HG03575 (cell line): ENCODE measurements at regions not wholly inside any gene's neighbourhood (a gene's known extent, or its start where the extent isn't known, plus 50 kb on each side); places are given as distances from the start of the nearest gene placed in this dataset.

ENCODE experiments used
- ATAC-seq: cut with Tn5 transposase; IDR thresholded peaks from one replicate; pipeline ENCODE4 v1.9.1; 2021; ENCODE audit not compliant: unreplicated experiment, insufficient number of reproducible peaks, low FRiP score; ENCODE audit errors: extremely low read depth

DNA sequence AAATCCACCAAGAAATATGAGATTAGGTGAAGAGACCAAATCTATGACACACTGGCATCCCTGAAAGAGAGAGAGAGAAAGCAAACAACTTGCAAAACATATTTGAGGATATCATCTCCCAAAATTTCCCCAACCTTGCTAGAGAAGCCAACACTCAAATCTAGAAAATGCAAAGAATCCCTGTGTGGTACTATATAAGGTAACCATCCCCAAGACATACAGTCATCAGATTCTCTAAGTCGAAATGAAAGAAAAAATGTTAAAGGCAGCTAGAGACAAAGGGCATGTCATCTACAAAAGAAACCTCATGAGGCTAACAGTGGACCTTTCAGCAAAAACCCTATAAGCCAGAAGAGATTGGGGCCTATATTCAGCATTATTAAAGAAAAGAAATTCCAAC is 622.1 kb upstream of the LMCD1 start:
- ATAC-seq, result no peak

DNA sequence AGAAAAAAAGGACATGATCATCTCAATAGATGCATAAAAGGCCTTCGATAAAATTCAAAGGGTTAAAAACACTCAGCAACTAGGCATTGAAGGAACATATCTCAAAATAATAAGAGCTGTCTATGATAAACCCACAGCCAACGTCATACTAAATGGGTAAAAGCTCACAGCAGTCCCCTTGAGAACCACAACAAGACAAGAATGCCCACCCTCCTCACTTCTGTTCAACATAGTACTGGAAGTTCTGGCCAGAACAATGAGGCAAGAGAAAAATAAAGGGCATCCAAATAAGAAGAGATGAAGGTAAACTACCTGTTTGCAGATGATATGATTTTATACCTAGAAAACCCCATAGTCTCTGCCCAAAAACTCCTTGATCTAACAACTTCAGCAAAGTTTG is 619.7 kb upstream of the LMCD1 start:
- no peak for ATAC-seq

DNA sequence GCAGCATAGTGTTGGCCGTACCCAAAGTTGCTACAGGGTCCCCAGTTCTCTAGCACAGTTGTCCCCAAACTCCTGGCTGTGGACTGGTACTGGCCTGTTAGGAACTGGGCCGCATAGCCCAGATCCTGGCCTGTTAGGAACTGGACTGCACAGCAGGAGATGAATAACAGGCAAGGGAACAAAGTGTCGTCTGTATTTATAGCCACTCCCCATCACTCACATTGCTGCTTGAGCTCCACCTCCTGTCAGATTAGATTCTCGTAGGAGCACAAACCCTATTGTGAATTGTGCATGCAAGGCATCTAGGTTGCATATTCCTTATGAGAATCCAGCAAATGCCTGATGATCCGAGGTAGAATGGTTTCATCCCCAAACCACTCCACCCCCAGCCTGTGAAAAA is 604.0 kb upstream of the LMCD1 start:
- no peak for ATAC-seq

GRCh38 chr3:7913283-7913682 is 588.3 kb upstream of the LMCD1 start:
- no peak for ATAC-seq

DNA sequence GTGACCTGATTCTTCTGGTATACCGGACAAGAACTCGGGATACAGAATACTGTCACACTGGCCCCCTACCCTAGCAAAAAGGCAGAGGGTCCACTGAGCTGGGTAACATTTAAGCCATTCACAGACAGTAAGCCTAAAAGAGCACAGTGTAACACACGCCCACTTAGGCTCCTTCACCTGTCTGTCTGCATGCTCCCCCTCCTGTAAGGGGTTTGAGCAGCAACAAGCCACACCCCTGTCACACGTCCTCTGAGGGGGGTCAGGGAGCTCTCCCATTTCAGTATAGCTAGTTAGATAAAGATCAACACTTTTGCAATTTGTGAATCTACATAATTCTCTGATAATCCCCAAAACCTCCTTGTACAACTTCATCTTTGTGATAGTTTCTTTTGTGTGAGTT is 586.3 kb upstream of the LMCD1 start:
- no peak for ATAC-seq

DNA sequence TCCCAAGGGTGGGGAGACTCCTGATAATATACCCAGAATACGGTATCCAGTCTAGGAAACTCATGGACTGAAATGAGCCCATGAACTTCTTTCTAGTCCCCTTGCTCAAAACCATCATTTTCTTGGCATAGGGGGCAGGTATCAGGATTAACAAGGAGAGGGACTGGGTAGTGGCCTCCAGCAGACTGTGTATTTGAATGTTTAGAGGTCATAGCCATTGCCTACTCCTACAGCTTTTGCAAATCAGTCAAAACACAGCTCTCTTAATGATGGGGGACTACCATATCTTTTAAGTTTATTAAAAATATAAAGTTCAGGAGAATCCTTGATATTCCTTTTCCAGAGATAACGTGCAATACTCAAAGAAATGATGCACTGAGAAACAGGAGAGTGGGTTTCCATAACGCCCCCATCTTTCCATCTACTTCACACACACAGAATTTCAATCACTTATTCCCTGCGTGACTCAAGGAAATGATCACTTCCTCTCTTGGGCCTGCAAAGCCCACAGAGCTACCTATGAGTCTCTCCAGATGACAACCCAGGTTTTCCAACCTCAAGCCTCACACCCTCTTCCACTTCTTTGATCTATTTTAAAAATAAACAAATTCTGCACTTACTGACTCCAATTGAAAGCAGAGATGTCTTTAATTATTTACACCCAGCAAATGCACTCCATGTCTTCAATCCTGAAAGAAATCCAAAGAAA is 584.0 kb upstream of the LMCD1 start:
- no peak for ATAC-seq

- ATAC-seq, result no peak
Measured at GRCh38 chr3:7920211-7920610, 581.4 kb upstream of the LMCD1 start.

GRCh38 chr3:7924228-7924627 is 577.4 kb upstream of the LMCD1 start:
- no peak for ATAC-seq

GRCh38 chr3:7927015-7927414 is 574.6 kb upstream of the LMCD1 start:
- no peak for ATAC-seq

DNA sequence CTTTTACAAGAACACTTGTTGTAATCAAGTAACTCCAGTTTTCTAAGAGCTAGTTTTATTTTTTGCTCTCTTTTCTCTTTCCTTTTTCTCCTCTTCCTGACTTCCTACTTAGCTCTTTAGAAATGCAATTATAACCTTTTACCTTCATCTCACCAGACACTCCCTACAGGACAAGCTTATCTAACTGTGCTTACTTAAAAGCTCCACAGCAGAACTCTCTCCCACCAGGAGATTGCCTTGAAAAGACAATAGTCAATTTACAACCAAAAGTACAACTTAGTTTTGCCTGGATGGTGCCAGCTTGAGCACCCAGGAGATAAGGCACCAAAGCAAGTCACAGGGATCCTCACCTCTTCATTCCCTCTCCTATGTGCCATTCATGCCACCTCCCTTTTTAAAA is 573.8 kb upstream of the LMCD1 start:
- ATAC-seq, result no peak

DNA sequence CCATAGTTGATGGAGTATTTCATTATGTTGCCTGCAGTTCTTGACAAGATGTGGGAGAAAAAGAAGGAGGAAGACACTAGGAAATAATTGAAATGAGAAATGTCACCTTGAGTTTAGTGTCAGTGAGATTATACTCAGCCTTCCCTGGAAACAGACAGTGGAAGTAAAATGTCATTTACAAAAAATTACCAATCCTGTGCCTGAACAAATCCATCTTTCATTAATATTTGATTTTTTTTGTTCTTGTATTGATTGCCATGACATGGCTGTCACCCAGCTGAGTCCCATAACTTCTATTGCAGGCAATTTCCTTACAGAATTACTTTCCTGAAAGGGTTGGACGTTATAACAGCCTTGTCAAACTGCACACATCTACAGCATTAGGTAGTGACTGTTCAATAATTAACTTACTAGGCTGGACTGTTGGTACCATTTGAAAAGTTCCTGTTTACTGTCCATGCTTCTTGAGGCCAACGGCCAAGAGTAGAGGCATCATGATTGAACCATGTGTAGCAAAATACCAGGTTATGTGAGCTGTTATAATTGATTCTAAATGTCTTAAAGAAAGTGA is 572.2 kb upstream of the LMCD1 start:
- no peak for ATAC-seq

DNA sequence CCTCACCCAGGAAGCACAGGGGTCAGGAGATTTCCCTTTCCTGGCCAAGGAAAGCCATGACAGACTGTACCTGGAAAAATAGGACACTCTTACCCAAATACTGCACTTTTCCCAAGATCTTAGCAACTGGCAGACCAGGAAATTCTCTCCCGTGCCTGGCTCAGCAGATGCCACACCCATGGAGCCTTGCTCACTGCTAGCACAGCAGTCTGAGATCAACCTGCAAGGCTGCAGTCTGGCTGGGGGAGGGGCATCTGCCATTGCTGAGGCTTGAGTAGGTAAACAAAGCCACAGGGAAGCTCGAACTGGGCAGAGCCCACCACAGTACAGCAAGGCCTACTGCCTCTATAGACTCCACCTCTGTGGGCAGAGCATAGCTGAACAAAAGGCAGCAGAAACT is 567.3 kb upstream of the LMCD1 start:
- no peak for ATAC-seq

- ATAC-seq, result no peak
Measured at GRCh38 chr3:7947930-7948329, 553.7 kb upstream of the LMCD1 start.

- no peak for ATAC-seq
Measured at GRCh38 chr3:7950890-7951289, 550.7 kb upstream of the LMCD1 start.

DNA sequence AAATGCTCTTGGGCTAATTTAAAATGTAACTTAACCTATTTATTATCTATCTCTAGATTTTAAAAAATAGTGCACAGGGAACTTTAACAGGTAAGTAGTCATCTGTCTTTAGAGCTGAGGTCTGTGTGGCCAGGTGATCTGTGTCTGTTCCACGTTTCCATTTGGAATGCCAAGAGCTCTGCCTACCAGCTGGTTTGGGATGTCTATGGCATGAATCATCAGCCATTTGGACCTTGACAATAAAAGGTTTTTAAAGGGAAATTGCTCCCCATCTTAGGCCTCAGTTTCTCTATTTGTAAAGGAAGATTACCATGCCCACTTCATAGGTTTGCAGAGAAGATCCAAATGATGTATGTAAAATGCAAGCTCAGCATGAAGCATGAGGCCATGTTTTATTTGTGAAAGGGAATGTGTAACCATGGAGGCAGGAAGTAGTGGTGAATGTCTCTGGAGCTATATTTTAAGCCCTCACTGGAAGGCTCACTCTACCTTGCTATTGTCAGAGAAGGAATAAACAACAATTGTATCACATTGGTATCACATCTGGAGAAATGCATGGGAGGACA is 548.1 kb upstream of the LMCD1 start:
- ATAC-seq, result no peak

- no peak for ATAC-seq
Measured at GRCh38 chr3:7957024-7957423, 544.6 kb upstream of the LMCD1 start.

DNA sequence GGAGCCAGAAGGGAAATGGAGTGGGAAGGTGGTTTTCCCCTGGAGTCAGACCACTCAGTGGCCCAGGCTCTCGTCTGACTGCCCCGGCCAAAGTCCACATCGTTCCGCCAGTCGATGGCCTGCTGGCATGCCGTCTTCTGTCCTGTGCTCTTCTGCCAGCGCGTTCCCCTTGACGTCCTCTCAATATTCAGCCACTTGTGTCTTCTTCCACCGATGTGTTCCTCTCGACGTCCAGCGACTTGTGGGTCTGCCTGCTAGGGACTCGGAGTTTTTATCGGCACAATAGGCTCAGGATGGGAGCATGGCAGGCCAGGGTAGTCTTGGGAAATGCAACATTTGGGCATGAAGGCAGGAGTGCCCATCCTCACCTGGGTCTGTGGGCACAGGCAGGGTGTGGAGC is 542.5 kb upstream of the LMCD1 start:
- ATAC-seq, result no peak

DNA sequence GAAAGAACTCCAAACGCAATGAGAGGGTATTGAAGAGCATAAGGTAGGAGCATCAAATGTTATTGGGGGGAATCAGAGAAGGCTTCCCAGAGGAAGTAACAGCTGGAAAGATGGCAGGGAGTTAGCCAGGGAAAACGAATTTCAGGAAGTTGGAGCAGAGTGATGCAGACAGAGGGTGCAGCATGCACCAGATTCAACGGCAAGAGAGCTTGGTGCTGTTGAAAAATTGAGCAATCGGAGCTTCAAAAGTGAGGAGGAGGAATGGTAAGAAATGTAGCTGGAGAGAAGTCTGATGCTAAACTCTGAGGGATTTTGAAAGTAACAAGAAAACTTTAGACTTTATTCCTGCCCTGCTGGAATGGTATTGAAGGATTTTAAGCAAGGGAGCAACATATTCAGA is 541.0 kb upstream of the LMCD1 start:
- no peak for ATAC-seq

DNA sequence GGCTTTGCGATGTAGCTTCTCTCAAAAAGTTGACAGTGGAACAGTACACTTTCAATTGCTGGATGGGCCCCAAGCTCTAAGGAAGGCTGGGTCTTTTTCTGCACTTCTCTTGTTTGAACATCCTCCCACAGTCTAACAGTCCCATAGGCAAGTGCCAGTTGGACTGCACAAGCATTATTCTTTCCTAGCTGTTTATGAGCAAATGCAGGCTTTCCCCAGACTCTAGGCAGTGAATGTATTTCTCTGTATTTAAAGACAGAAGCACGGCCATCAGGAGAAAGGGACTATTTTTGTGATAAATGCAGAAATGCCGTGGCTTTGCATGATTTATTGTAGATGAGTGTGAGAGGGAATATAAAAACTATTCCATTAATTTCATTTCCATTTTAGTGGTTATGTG is 539.3 kb upstream of the LMCD1 start:
- ATAC-seq, result no peak

DNA sequence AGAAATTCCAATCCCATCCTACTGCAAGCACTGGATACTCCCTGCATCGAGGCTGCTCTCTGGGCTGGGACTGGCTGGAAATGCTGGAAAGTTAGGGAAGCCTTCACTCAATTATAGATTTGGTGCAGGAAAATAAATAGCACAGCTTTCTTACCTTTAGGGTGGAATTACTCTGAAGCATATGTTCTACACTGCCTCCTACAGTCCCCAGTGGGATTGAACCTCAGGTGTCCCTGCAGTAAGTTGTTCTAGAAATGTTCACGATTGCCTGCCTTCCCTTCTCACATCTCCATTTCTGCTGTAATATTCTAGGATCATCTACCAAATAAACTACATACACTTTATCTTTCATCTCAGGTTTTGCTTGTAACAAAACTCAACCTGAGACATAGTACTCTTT is 536.7 kb upstream of the LMCD1 start:
- no peak for ATAC-seq

DNA sequence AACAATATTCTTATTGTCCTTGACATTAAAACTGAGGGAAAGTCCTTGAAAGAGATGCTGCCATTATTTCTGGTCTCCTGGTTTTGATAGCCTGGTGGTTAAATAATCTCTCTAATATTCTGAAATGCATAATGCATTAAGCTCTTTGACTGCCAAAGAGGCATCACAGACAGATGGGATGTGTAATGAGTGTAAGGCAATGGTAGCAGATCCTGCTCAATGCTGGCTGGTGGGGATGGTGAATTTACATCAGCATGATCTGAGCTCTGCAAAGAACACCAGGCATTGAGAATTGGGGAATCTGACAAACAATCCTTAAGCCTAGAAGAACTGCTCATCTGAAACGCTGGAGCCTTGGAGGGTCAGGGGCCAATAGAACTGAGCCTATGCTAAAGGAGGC is 528.6 kb upstream of the LMCD1 start:
- no peak for ATAC-seq
